ENCODE measurements at regions not wholly inside any gene's neighbourhood (a gene's known extent, or its start where the extent isn't known, plus 50 kb on each side); places are given as distances from the start of the nearest gene placed in this dataset.

GRCh38 chr2:18297534-18298058 is 262.9 kb downstream of the RDH14 start:
- Histone ChIP-seq H3K4me3 (no peak overlapping the region), H3K4me1 (peaks cover 0 to 15% (median 0%) of the 10 kb centered on the region in 3 donors), H3K27me3 (no peaks in the 10 kb centered on the region), H3K27ac (no peak overlapping the region), H3K36me3 (no peaks in the 10 kb centered on the region), H3K9me3 (no peaks in the 10 kb centered on the region)
- TF ChIP-seq POLR2A (IDR thresholded peaks at IDR 0.05), result no peak
- no peak for TF ChIP-seq CTCF (IDR thresholded peaks at IDR 0.05)
- 78% methylated on average over 6 of the region's 6 CpGs for WGBS, 2 donors
- no peak for DNase-seq
- intact Hi-C loops (cut with DNase I), result no loop called here

- H3K27ac ChIP-seq, result no peak overlapping the region
- H3K36me3 ChIP-seq, result no peaks in the 10 kb centered on the region
- H3K9me3 ChIP-seq, result peaks cover 0 to 6% (median 0%) of the 10 kb centered on the region in 3 donors
- intact Hi-C loops (cut with DNase I), result no loop called here
- DNase-seq, result no peak
- TF ChIP-seq CTCF (IDR thresholded peaks at IDR 0.05) (no peak), POLR2A (IDR thresholded peaks at IDR 0.05) (no peak)
- H3K27me3 ChIP-seq, result no peaks in the 10 kb centered on the region
- no peaks in the 10 kb centered on the region for H3K4me1 ChIP-seq
- no peak overlapping the region for H3K4me3 ChIP-seq
Observed at GRCh38 chr2:18290386-18290785, 270.1 kb downstream of the RDH14 start.

GRCh38 chr2:18286897-18287296 is 273.6 kb downstream of the RDH14 start:
- Histone ChIP-seq H3K9me3 (peaks cover 0 to 6% (median 0%) of the 10 kb centered on the region in 3 donors), H3K27ac (no peak overlapping the region), H3K4me3 (no peak overlapping the region), H3K4me1 (no peaks in the 10 kb centered on the region), H3K27me3 (no peaks in the 10 kb centered on the region), H3K36me3 (no peaks in the 10 kb centered on the region)
- DNase-seq, result no peak
- intact Hi-C loops (cut with DNase I), result no loop called here
- no peak for TF ChIP-seq CTCF (IDR thresholded peaks at IDR 0.05)
- no peak for TF ChIP-seq POLR2A (IDR thresholded peaks at IDR 0.05)

GRCh38 chr2:18284331-18284730 is 276.1 kb downstream of the RDH14 start:
- Histone ChIP-seq H3K4me1 (no peaks in the 10 kb centered on the region), H3K4me3 (no peak overlapping the region), H3K27me3 (no peaks in the 10 kb centered on the region), H3K9me3 (peaks cover 0 to 6% (median 0%) of the 10 kb centered on the region in 3 donors), H3K36me3 (no peaks in the 10 kb centered on the region), H3K27ac (no peak overlapping the region)
- 39 to 44% methylated on average over 4 of the region's 4 CpGs for WGBS, 2 donors
- intact Hi-C loops (cut with DNase I), result no loop called here
- no peak for DNase-seq
- TF ChIP-seq POLR2A (IDR thresholded peaks at IDR 0.05), result no peak
- TF ChIP-seq CTCF (IDR thresholded peaks at IDR 0.05), result no peak

- H3K27ac ChIP-seq, result no peak overlapping the region
- TF ChIP-seq CTCF (IDR thresholded peaks at IDR 0.05) (no peak), POLR2A (IDR thresholded peaks at IDR 0.05) (no peak)
- peaks cover 0 to 6% (median 0%) of the 10 kb centered on the region in 3 donors for H3K9me3 ChIP-seq
- DNase-seq, result no peak
- no peaks in the 10 kb centered on the region for H3K36me3 ChIP-seq
- intact Hi-C loops (cut with DNase I), result no loop called here
- no peak overlapping the region for H3K4me3 ChIP-seq
- no peaks in the 10 kb centered on the region for H3K4me1 ChIP-seq
- H3K27me3 ChIP-seq, result no peaks in the 10 kb centered on the region
Observed at GRCh38 chr2:18282026-18282425, 278.4 kb downstream of the RDH14 start.

All from esophagus squamous epithelium (tissue), 5 donors.